Smooth muscle cell (in vitro differentiated cells): ENCODE measurements at regions not wholly inside any gene's neighbourhood (a gene's known extent, or its start where the extent isn't known, plus 50 kb on each side); places are given as distances from the start of the nearest gene placed in this dataset.

Experiments used
- DNase-seq: peaks from one replicate; lab custom pipeline; 2025; ENCODE audit not compliant: unreplicated experiment; lab: John Stamatoyannopoulos, UW
- H2AFZ ChIP-seq: fragments of 200-600 bp; sonication (generic); 2 replicates; pipeline ENCODE4 v1.6.0; 2016; ENCODE audit warnings: antibody characterized with exemption, low read depth, mild to moderate bottlenecking
- H3F3A ChIP-seq: fragments of 200-600 bp; sonication (generic); 2 replicates; pipeline ENCODE4 v1.6.0; 2017; ENCODE audit warnings: antibody characterized with exemption, low read depth
- H3K27ac ChIP-seq: fragments of 200-600 bp; sonication (generic); 2 replicates; pipeline ENCODE4 v1.5.1; 2016; ENCODE audit warnings: low read depth, mild to moderate bottlenecking
- H3K27me3 ChIP-seq: fragments of 200-600 bp; sonication (generic); 2 replicates; pipeline ENCODE4 v1.6.1; 2016; ENCODE audit warnings: low read depth, mild to moderate bottlenecking
- H3K36me3 ChIP-seq: fragments of 200-600 bp; sonication (generic); 2 replicates; pipeline ENCODE4 v1.5.1; 2016; ENCODE audit warnings: low read depth
- H3K4me1 ChIP-seq: fragments of 200-600 bp; sonication (generic); 2 replicates; pipeline ENCODE4 v1.5.1; 2016; ENCODE audit warnings: low read depth
- H3K4me2 ChIP-seq: fragments of 200-600 bp; sonication (generic); 2 replicates; pipeline ENCODE4 v1.6.0; 2016; ENCODE audit warnings: mild to moderate bottlenecking
- H3K4me3 ChIP-seq: fragments of 200-600 bp; sonication (generic); 2 replicates; pipeline ENCODE4 v1.5.1; 2016; ENCODE audit warnings: mild to moderate bottlenecking
- H3K79me2 ChIP-seq: fragments of 200-600 bp; sonication (generic); 2 replicates; pipeline ENCODE4 v1.6.0; 2016; ENCODE audit warnings: low read depth, mild to moderate bottlenecking
- H3K9ac ChIP-seq: fragments of 200-600 bp; sonication (generic); 2 replicates; pipeline ENCODE4 v1.6.0; 2016; ENCODE audit warnings: low read depth
- H3K9me3 ChIP-seq: fragments of 200-600 bp; sonication (generic); replicated peaks from 2 replicates; pipeline ENCODE4 v1.5.1; 2016; ENCODE audit warnings: low read depth
- H4K20me1 ChIP-seq: fragments of 200-600 bp; sonication (generic); 2 replicates; pipeline ENCODE4 v1.6.0; 2016; ENCODE audit warnings: low read depth
- WGBS: methylation state at CpG from one replicate; pipeline ENCODE4 v1.1.7; 2016; ENCODE audit warnings: low lambda C conversion rate; 5-methylcytosine and 5-hydroxymethylcytosine counted together
- TF ChIP-seq, protein P1 (sequence below): fragments of 200-600 bp; sonication (generic); IDR thresholded peaks from 2 replicates; pipeline ENCODE4 v1.5.1; 2017; ENCODE audit warnings: borderline replicate concordance, mild to moderate bottlenecking, antibody characterized with exemption; ENCODE audit not compliant: insufficient read depth, poor library complexity, severe bottlenecking

GRCh38 chr3:98657457-98657856 is 64.0 kb upstream of the CPOX start:
- Histone ChIP-seq H3K36me3 (no peaks in the 10 kb centered on the region), H3K9me3 (no peaks in the 10 kb centered on the region), H3F3A (no peaks in the 10 kb centered on the region), H3K4me1 (no peaks in the 10 kb centered on the region), H4K20me1 (no peaks in the 10 kb centered on the region), H3K4me2 (peak overlapping the region; percentile 43), H3K4me3 (no peak overlapping the region), H3K27me3 (peaks cover 20% of the 10 kb centered on the region), H3K79me2 (no peaks in the 10 kb centered on the region), H3K9ac (no peak overlapping the region), H2AFZ (no peak overlapping the region), H3K27ac (no peak overlapping the region)
- no peak for DNase-seq
- TF ChIP-seq, protein P1, sequence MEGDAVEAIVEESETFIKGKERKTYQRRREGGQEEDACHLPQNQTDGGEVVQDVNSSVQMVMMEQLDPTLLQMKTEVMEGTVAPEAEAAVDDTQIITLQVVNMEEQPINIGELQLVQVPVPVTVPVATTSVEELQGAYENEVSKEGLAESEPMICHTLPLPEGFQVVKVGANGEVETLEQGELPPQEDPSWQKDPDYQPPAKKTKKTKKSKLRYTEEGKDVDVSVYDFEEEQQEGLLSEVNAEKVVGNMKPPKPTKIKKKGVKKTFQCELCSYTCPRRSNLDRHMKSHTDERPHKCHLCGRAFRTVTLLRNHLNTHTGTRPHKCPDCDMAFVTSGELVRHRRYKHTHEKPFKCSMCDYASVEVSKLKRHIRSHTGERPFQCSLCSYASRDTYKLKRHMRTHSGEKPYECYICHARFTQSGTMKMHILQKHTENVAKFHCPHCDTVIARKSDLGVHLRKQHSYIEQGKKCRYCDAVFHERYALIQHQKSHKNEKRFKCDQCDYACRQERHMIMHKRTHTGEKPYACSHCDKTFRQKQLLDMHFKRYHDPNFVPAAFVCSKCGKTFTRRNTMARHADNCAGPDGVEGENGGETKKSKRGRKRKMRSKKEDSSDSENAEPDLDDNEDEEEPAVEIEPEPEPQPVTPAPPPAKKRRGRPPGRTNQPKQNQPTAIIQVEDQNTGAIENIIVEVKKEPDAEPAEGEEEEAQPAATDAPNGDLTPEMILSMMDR = peak; percentile 10
- 11% methylated on average over 25 of the region's 25 CpGs for WGBS

DNA sequence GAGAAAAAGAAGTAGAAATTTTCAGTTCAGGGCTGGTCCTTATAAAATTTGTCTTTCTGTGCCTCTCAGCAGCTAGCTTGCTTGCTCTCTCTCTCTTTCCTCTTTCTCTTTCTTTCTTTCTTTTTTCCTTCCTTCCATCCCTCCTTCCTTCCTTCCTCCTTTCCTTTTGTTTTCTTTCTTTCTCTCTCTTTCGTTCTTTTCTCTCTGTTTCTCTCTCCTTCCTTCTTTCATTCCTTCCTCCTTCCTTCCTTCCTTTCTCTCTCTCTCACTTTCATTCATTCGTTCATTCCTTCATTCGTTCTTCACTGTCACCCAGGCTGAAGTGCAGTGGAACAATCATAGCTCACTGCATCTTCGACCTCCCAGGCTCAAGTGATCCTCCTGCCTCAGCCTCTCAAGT is 69.3 kb upstream of the CPOX start:
- Histone ChIP-seq H3K4me2 (no peak overlapping the region), H3K27me3 (peaks cover 10% of the 10 kb centered on the region), H3K9ac (no peak overlapping the region), H3K9me3 (no peaks in the 10 kb centered on the region), H2AFZ (no peak overlapping the region), H3F3A (no peaks in the 10 kb centered on the region), H3K79me2 (no peaks in the 10 kb centered on the region), H3K4me1 (no peaks in the 10 kb centered on the region), H3K4me3 (no peak overlapping the region), H3K27ac (no peak overlapping the region), H3K36me3 (no peaks in the 10 kb centered on the region), H4K20me1 (no peaks in the 10 kb centered on the region)
- WGBS = 84% methylated on average over 4 of the region's 4 CpGs
- no peak for DNase-seq
- TF ChIP-seq, protein P1 = no peak

- H3K9me3 ChIP-seq = no peaks in the 10 kb centered on the region
- H3K36me3 ChIP-seq = no peaks in the 10 kb centered on the region
- DNase-seq = no peak
- H3K79me2 ChIP-seq = no peaks in the 10 kb centered on the region
- H3K9ac ChIP-seq = no peak overlapping the region
- no peaks in the 10 kb centered on the region for H3F3A ChIP-seq
- no peaks in the 10 kb centered on the region for H3K4me1 ChIP-seq
- TF ChIP-seq, protein P1 = no peak
- H3K4me2 ChIP-seq = no peak overlapping the region
- no peak overlapping the region for H3K4me3 ChIP-seq
- H2AFZ ChIP-seq = no peak overlapping the region
- H4K20me1 ChIP-seq = no peaks in the 10 kb centered on the region
- WGBS = 79% methylated on average over 4 of the region's 4 CpGs
- H3K27me3 ChIP-seq = no peaks in the 10 kb centered on the region
- H3K27ac ChIP-seq = no peak overlapping the region
Observed at GRCh38 chr3:98670020-98670419, 76.6 kb upstream of the CPOX start.

GRCh38 chr3:98679986-98680385 is 83.2 kb upstream of the ST3GAL6 start:
- H3K27me3 ChIP-seq = no peaks in the 10 kb centered on the region
- no peaks in the 10 kb centered on the region for H3K9me3 ChIP-seq
- no peak overlapping the region for H3K4me2 ChIP-seq
- H3K9ac ChIP-seq = no peak overlapping the region
- no peak overlapping the region for H2AFZ ChIP-seq
- H3F3A ChIP-seq = no peaks in the 10 kb centered on the region
- H3K36me3 ChIP-seq = no peaks in the 10 kb centered on the region
- H3K4me1 ChIP-seq = no peaks in the 10 kb centered on the region
- TF ChIP-seq, protein P1 = no peak
- no peak overlapping the region for H3K4me3 ChIP-seq
- WGBS = 94% methylated on average over 2 of the region's 2 CpGs
- no peak for DNase-seq
- no peak overlapping the region for H3K27ac ChIP-seq
- no peaks in the 10 kb centered on the region for H4K20me1 ChIP-seq
- no peaks in the 10 kb centered on the region for H3K79me2 ChIP-seq
